HG03565 (cell line): ENCODE measurements at regions not wholly inside any gene's neighbourhood (a gene's known extent, or its start where the extent isn't known, plus 50 kb on each side); places are given as distances from the start of the nearest gene placed in this dataset.
A peak's percentile ranks its signal among the peaks of the same experiment; 100 is the strongest.

ENCODE experiments used
- ATAC-seq: cut with Tn5 transposase; IDR thresholded peaks from one replicate; pipeline ENCODE4 v1.9.1; 2021; ENCODE audit warnings: mild to moderate bottlenecking, moderate library complexity; ENCODE audit not compliant: unreplicated experiment

DNA sequence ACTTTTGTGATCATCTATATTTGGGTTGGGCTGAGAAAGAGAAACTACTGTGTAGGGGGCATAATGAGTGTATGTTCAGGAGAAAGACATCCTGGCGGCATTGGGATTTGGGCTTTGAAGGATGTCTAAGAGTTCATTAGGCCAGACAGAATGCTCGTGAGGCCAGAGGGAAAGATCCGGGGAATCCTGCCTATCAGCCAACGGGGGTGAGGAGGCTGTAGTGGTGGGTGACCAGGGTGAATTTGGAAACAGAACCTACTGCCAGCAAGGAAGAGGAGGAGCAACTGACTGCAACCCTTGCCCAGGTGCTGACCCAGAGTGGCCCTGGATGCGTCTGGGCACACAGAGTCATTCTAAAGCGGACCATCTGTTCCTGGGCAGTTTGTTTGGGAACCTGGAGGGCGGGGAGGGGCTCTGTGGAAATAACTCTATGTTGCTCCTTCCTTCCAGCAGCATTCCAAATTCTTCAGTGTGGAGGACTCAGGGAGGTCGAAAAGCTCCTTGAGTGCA lies 56.9 kb upstream of the ECE1 start:
- no peak for ATAC-seq

DNA sequence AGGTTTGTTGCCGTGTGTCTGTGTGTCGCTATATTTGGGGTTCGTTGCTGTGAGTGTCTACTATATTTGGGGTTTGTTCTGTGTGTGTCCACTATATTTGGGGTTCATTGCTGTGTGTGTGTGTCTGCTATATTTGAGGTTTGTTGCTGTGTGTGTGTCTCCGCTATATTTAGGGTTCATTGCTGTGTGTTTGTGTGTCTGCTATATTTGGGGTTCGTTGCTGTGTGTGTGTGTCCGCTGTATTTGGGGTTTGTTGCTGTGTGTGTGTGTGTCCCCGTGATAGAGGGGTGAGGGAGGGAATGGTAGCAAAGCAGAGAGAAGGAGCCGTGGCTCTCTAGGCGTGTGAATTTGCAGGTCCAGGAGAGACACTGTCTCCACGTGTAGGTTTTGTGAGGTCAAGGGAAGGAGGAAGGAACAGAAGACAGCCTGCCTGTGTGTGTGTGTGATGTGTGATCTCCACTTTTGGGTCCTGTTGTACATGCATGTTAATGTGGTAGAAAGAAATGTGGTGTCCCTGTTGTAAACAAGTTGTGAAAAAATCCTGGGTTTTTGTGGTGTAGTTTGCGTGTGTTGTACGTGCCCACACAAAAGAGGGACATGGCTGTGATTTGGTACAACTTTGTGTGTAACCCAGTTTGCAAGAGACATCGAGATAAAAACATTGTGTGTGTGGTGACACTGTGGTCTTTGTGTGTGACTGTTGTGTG lies 56.3 kb upstream of the ECE1 start:
- no peak for ATAC-seq

DNA sequence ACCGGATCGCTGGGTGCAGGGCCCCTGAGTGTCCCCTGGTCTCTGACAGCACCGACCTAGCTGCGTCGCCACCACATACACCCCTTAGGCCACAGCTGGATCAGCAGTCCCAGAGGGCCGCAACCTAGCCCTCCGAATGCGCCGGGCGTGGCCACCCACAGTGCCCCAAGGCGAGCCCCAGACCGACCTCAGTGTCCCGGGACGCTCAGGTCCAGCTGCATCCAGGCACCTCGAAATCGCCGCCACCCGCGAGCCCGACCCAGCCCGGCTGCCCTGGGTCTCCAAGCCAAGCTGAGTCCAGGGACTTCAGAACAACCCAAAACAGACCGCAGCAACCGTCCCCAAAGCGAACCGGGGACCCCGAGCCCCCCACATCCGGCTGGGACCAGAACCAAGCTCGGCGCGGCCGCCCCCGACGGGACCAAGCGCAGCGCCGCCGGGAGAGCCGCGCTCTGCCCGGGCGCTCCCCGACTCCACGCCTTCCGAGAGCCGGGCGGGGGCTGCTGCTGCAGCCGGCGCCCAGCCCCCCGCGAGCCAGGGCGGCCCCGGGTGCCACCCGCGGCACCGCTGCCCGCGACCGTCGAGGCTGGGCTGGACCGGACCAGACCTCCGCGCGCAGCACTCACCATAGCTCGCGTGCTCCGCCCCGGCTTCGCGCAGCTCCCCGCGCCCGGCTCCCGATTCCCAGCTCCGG lies 54.6 kb upstream of the ECE1 start:
- ATAC-seq, result peak; percentile 25

DNA sequence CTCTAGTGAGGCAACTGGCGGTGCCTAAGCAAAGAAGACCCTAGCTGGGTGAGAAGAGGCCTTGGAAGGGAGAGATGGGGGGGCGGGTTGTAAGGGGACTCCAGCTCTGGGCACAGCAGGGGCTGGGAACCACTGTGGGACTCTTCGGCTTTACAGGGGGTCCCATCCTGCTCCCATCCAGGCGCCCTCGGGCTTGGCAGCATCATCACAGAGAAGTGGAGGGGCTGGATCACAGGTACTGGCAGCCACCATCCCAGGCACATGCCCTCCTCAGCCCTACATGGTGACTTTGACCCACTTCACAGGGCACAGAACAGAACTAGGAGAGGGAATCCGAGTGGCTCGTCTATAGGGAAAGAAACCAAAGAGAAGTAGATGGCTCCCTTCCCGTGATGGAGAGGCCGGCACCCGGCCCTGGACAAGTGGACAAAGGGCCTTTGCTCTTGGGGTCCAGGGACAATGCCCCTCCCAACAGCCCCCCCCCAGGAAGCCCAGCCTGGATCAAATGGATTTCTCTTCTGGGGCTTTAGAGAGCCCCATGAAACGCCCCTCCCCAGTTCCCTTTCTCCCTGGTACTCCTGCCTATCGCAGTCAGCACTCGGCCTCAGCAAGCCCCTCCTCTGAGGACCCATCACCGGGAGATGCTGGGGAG lies 54.0 kb upstream of the ECE1 start:
- no peak for ATAC-seq

DNA sequence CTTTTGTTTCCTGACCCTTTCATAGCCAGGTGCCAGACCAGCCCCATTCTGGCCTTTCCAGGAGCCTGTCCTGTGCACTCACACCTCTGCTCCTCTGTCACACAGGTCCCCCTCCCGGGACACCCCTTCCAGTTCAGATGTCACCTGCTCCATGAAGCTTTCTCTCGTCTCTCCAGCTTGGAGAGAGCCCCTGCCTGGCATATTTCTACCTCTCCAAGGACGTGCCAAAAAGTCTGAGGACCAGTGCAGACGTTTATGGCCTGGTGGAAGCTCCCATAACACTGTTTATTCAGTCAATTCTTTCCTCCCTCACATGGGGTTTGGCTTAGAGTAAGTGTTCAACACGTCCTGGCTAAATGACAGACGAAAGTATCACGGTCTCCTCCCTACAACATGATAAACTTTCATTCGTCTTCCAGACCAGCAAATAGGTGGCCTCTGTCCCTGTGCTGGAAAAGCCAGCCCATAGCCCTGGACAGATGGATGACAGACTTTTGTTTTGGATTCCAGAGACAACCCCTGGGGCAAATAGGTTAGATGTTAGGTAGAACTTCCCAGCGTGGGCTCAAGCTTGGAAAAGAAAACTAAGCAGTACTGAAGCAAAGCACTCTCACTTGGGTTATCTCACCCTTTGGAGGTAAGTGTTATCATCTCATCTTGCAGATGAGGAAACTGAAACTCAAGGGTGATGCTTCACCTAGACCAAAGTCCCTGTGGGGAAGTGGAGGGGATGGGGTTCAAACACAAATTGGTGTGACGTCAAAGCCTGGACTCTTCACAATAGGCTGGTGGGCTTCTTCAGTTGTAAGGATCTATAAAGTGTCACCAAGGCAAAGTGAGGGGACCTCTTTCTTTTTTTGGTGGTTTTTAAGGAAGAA lies 52.9 kb upstream of the ECE1 start:
- ATAC-seq, result no peak

DNA sequence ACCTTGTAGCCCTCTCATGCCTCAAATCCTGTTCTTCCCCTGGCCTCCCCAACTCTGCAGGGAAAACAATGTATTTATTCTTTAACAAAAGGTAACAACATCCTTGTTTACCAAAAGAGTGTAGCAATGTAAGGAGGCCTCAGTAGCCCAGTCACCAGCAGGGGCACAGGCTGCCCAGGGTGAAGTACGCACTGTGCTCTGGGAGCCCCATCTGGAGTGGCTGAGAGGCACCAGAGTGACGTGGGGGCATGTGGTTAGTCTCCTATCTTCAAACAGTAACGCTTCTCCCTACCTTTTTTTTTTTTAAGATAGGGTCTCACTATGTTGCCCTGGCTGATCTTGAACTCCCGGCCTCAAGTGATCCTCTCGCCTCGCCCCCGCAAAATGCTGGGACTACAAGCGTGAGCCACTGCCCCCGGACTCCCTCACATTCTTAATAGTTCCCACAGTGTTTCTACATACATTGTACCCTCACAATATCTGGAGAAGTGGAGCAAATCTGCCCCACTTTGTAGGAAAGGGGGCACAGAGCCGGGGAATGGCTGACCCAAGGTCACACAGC lies 51.3 kb upstream of the ECE1 start:
- no peak for ATAC-seq

DNA sequence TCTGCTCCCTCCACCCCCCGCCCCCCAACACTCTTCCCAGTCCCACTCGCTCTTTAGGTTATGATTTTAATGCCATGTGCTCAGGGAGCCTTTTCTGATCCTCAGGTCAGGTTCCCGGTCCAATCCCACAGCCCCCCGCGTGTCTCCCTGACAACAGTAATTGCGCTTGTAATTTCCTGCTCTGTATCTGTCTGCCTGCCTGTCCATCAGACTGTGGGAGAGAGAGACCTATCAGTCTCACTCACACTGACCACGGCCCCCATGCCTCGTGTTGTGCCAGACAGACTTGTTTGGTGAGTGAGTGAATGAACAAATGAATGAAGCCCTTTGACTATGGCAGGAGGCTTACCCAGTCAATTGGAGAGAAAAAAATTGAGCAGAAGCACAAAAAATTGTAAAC lies 50.8 kb upstream of the ECE1 start:
- no peak for ATAC-seq

DNA sequence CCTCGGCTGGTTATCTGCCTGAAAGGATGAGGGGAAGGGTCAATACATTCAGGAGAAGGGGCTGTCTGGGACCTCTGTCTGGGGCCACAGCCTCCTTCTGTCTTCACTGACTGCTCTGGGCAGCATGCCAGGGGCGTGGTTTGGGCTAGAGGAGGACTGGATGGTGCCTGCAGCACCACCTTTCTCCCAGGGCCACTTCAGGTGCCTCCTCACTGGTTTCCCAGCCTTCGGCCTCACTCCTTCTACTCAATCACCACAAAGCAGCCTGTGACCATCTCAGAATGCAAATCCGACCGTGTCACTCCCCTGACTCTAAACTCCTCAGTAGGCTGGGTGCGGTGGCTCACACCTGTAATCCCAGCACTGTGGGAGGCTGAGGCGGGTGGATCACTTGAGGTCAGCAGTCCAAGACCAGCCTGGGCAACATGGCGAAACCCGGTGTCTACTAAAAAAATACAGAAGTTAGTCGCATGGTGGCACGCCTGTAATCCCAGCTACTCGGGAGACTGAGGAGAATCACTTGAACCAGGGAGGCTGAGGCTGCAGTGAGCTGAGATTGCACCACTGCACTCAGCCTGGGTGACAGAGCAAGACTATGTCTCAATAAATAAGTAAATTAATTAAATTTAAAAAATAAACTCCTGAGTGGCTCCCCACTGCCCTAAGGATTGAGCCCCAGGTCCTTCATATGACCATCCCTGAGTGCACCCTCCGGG lies 50.1 kb upstream of the ECE1 start:
- no peak for ATAC-seq
